A549 (cell line): ENCODE measurements at regions not wholly inside any gene's neighbourhood (a gene's known extent, or its start where the extent isn't known, plus 50 kb on each side); places are given as distances from the start of the nearest gene placed in this dataset.

Source experiments
- ATAC-seq, 2 experiments: fragments of 200-7000 bp in 1 of 2; fragments of >200 bp in 1 of 2; cut with Nextera tagmentation in 1 of 2; cut with Tn5 transposase in 1 of 2; 3 replicates each; pipeline versions ENCODE4 v1.8.0 to v1.9.1; 2018 to 2020; ENCODE audit warnings: mild to moderate bottlenecking in 1 of 2, moderate library complexity in 1 of 2
- CTCF ChIA-PET: fragments of 300-600 bp; sonication (Branson Sonifier 250); formaldehyde crosslinking; extraction: SDS; loops from one replicate; lab custom pipeline; 2021; ENCODE audit warnings: antibody characterized with exemption, inconsistent platforms; lab: Yijun Ruan, JAX
- POLR2A ChIA-PET: fragments of 350-600 bp; formaldehyde crosslinking; extraction: SDS; loops from one replicate; lab custom pipeline; 2021; ENCODE audit warnings: antibody characterized with exemption, inconsistent platforms; lab: Yijun Ruan, JAX
- DNase-seq, 2 experiments: peaks; one replicate each; pipeline versions ENCODE4 v3.0.0 to v3.0.0-alpha.2; 2011 to 2016; ENCODE audit warnings: low read depth in 1 of 2, low spot score in 1 of 2
- FAIRE-seq: peaks from 2 replicates; lab custom pipeline; 2011; peaks lifted over from hg19 to GRCh38; lab: Jason Lieb, UNC
- H3K27ac ChIP-seq, 2 experiments: fragments of >200 bp; sonication (Bioruptor Twin); formaldehyde crosslinking; 3 replicates each; pipeline ENCODE4 v1.5.1; 2016 to 2017
- H3K4me1 ChIP-seq: fragments of >200 bp; sonication (Bioruptor Twin); formaldehyde crosslinking; 3 replicates; pipeline ENCODE4 v1.6.1; 2016
- H3K4me2 ChIP-seq: fragments of >200 bp; sonication (Bioruptor Twin); formaldehyde crosslinking; 3 replicates; pipeline ENCODE4 v1.6.1; 2016
- H3K4me3 ChIP-seq: fragments of >200 bp; sonication (Bioruptor Twin); formaldehyde crosslinking; 3 replicates; pipeline ENCODE4 v1.5.1; 2016
- H3K9me3 ChIP-seq: fragments of >200 bp; sonication (Bioruptor Twin); formaldehyde crosslinking; 3 replicates; pipeline ENCODE4 v1.6.1; 2016
- BHLHE40 ChIP-seq: IDR thresholded peaks from 2 replicates; pipeline ENCODE4 v1.6.1; 2012; ENCODE audit warnings: low read depth, low read length, inconsistent platforms
- CBX2 ChIP-seq: fragments of 200-600 bp; sonication (generic); IDR thresholded peaks from 2 replicates; pipeline ENCODE4 v1.6.1; 2016; ENCODE audit warnings: low read depth, mild to moderate bottlenecking, borderline replicate concordance
- CBX8 ChIP-seq: fragments of 200-600 bp; sonication (generic); IDR thresholded peaks from 2 replicates; pipeline ENCODE4 v1.6.1; 2016
- CHD2 ChIP-seq: fragments of 150-350 bp; IDR thresholded peaks from 2 replicates; pipeline ENCODE4 v1.6.1; 2014; ENCODE audit warnings: low read length; ENCODE audit not compliant: partially characterized antibody
- CHD4 ChIP-seq: fragments of 200-600 bp; sonication (generic); IDR thresholded peaks from 2 replicates; pipeline ENCODE4 v1.6.1; 2016; ENCODE audit warnings: antibody characterized with exemption, mild to moderate bottlenecking, borderline replicate concordance
- E2F6 ChIP-seq: IDR thresholded peaks from 2 replicates; pipeline ENCODE4 v1.6.1; 2012; ENCODE audit warnings: low read depth, borderline replicate concordance
- EHMT2 ChIP-seq: fragments of 200-600 bp; sonication (generic); IDR thresholded peaks from 2 replicates; pipeline ENCODE4 v1.6.1; 2016; ENCODE audit warnings: antibody characterized with exemption, low read depth, mild to moderate bottlenecking, moderate library complexity
- ELK1 ChIP-seq: fragments of 150-350 bp; IDR thresholded peaks from 2 replicates; pipeline ENCODE4 v1.6.1; 2014; ENCODE audit warnings: low read depth, mild to moderate bottlenecking, low read length
- FOSB ChIP-seq: fragments of 250-450 bp; sonication (Bioruptor Pico); IDR thresholded peaks from 2 replicates; pipeline ENCODE4 v1.5.0; 2020; ENCODE audit warnings: mild to moderate bottlenecking, moderate library complexity
- FOSL2 ChIP-seq, 2 experiments: fragments of 450-650 bp in 1 of 2; fragments of >200 bp in 1 of 2; sonication (Bioruptor Twin) in 1 of 2; formaldehyde crosslinking; IDR thresholded peaks; 2 replicates each; pipeline versions ENCODE4 v1.5.0 to v1.6.1; 2016 to 2020; ENCODE audit warnings: mild to moderate bottlenecking in 1 of 2, moderate library complexity in 1 of 2
- GATA3 ChIP-seq: IDR thresholded peaks from 2 replicates; pipeline ENCODE4 v1.6.1; 2012; ENCODE audit warnings: borderline replicate concordance
- HES2 ChIP-seq: fragments of >200 bp; sonication (Bioruptor Twin); formaldehyde crosslinking; IDR thresholded peaks from 2 replicates; pipeline ENCODE4 v1.6.1; 2016
- HEYL ChIP-seq: fragments of 250-450 bp; sonication (Bioruptor Pico); IDR thresholded peaks from 2 replicates; pipeline ENCODE4 v1.8.0; 2021; ENCODE audit warnings: mild to moderate bottlenecking, moderate library complexity
- HOXA7 ChIP-seq: fragments of 250-450 bp; sonication (Bioruptor Pico); IDR thresholded peaks from 2 replicates; pipeline ENCODE4 v1.5.0; 2020; ENCODE audit warnings: mild to moderate bottlenecking, moderate library complexity
- KDM1A ChIP-seq: fragments of 200-600 bp; sonication (generic); IDR thresholded peaks from 2 replicates; pipeline ENCODE4 v1.6.1; 2016; ENCODE audit warnings: low read depth, mild to moderate bottlenecking
- KDM5A ChIP-seq: fragments of 200-600 bp; sonication (generic); IDR thresholded peaks from 2 replicates; pipeline ENCODE4 v1.6.1; 2016; ENCODE audit warnings: antibody characterized with exemption, mild to moderate bottlenecking
- MAFK ChIP-seq: fragments of 450-650 bp; IDR thresholded peaks from 2 replicates; pipeline ENCODE4 v1.6.1; 2014; ENCODE audit not compliant: partially characterized antibody
- NFE2L2 ChIP-seq: fragments of 150-350 bp; conservative IDR thresholded peaks from 2 replicates; pipeline ENCODE4 v1.6.1; 2014; ENCODE audit warnings: low read length
- NR3C1 ChIP-seq: fragments of >200 bp; sonication (Bioruptor Twin); formaldehyde crosslinking; IDR thresholded peaks from 3 replicates; pipeline ENCODE4 v1.6.1; 2017
- RAD21 ChIP-seq, 2 experiments: fragments of >200 bp in 1 of 2; sonication (Bioruptor Twin) in 1 of 2; formaldehyde crosslinking in 1 of 2; IDR thresholded peaks in 1 of 2; conservative IDR thresholded peaks in 1 of 2; 2 replicates in 1 of 2; 3 replicates in 1 of 2; pipeline ENCODE4 v1.6.1; 2012 to 2018; ENCODE audit warnings: inconsistent platforms in 1 of 2
- RARB ChIP-seq: fragments of 250-450 bp; sonication (Bioruptor Pico); IDR thresholded peaks from 2 replicates; pipeline ENCODE4 v1.8.0; 2021; ENCODE audit warnings: mild to moderate bottlenecking, moderate library complexity
- RFX5 ChIP-seq: fragments of 450-650 bp; IDR thresholded peaks from 2 replicates; pipeline ENCODE4 v1.7.1; 2014; ENCODE audit warnings: antibody characterized with exemption, mild to moderate bottlenecking, moderate library complexity
- SMC3 ChIP-seq: fragments of >200 bp; sonication (Bioruptor Twin); formaldehyde crosslinking; IDR thresholded peaks from 3 replicates; pipeline ENCODE4 v1.6.1; 2018; ENCODE audit warnings: inconsistent platforms
- SREBF2 ChIP-seq: fragments of 450-650 bp; IDR thresholded peaks from 2 replicates; pipeline ENCODE4 v1.6.1; 2014; ENCODE audit warnings: mild to moderate bottlenecking, moderate library complexity
- ZC3H11A ChIP-seq: fragments of 450-650 bp; IDR thresholded peaks from 2 replicates; pipeline ENCODE4 v1.6.1; 2014; ENCODE audit warnings: antibody characterized with exemption, mild to moderate bottlenecking
- ZFP36 ChIP-seq: fragments of 450-650 bp; IDR thresholded peaks from 2 replicates; pipeline ENCODE4 v1.6.1; 2014; ENCODE audit warnings: borderline replicate concordance; ENCODE audit not compliant: partially characterized antibody
- ZNF302 ChIP-seq: fragments of 250-450 bp; sonication (Bioruptor Pico); IDR thresholded peaks from 2 replicates; pipeline ENCODE4 v1.9.0; 2021; ENCODE audit warnings: inconsistent platforms, mild to moderate bottlenecking, moderate library complexity
- WGBS: methylation state at CpG from one replicate; pipeline ENCODE4 v1.1.6; 2017; ENCODE audit errors: missing lambda C conversion rate; 5-methylcytosine and 5-hydroxymethylcytosine counted together

GRCh38 chr22:49592780-49593501 is 234.7 kb downstream of the BRD1 start:
- ATAC-seq: no peak

GRCh38 chr22:49590851-49591445 is 236.7 kb downstream of the BRD1 start:
- DNase-seq (no peak), ATAC-seq (no peak), FAIRE-seq (no peak)
- ChIA-PET POLR2A (no interaction called here), CTCF (no interaction called here)
- H3K9me3 ChIP-seq: no peaks in the 10 kb centered on the region
- H3K4me2 ChIP-seq: no peak overlapping the region
- no peak overlapping the region for H3K4me3 ChIP-seq
- H3K27ac ChIP-seq: no peak overlapping the region
- TF ChIP-seq BHLHE40 (no peak), RARB (CRISPR knock-in tag) (no peak), GATA3 (no peak), MAFK (no peak), EHMT2 (no peak), HES2 (no peak), CHD4 (no peak), FOSB (CRISPR knock-in tag) (no peak), HOXA7 (CRISPR knock-in tag) (no peak), CBX2 (no peak), ZFP36 (no peak), ELK1 (no peak), FOSL2 (IDR thresholded peaks at IDR 0.05) (no peak), FOSL2 (CRISPR knock-in tag; IDR thresholded peaks at IDR 0.05) (no peak), SREBF2 (no peak), KDM1A (no peak), HEYL (CRISPR knock-in tag) (no peak), CHD2 (no peak)
- no peaks in the 10 kb centered on the region for H3K4me1 ChIP-seq
- 35% methylated on average over 9 of the region's 17 CpGs for WGBS

More at GRCh38 chr22:49592780-49593501, 234.7 kb downstream of the BRD1 start:
- H3K4me2 ChIP-seq: no peak overlapping the region
- H3K4me1 ChIP-seq: no peaks in the 10 kb centered on the region
- CTCF ChIA-PET: interaction anchor here (1.1 kb wide), 1 partner anchor 159 kb away, joined by 3 read pairs; no protein-coding TSS in a partner anchor
- DNase-seq (no peak), FAIRE-seq (no peak)
- H3K27ac ChIP-seq: no peak overlapping the region
- 26% methylated on average over 7 of the region's 12 CpGs for WGBS
- no peaks in the 10 kb centered on the region for H3K9me3 ChIP-seq
- TF ChIP-seq RAD21 (conservative IDR thresholded peaks at IDR 0.05 in 1 of 2, IDR thresholded peaks at IDR 0.05 in 1 of 2): no peak
- no peak for TF ChIP-seq NFE2L2
- no peak for TF ChIP-seq ELK1
- no peak for TF ChIP-seq SMC3
- no peak for TF ChIP-seq MAFK
- TF ChIP-seq CBX2: no peak
- no peak for TF ChIP-seq ZFP36
- no peak for TF ChIP-seq RARB (CRISPR knock-in tag)
- TF ChIP-seq RFX5: no peak
- TF ChIP-seq ZNF302 (CRISPR knock-in tag): no peak
- TF ChIP-seq KDM5A: no peak
- TF ChIP-seq FOSB (CRISPR knock-in tag): no peak
- TF ChIP-seq CBX8: no peak
- TF ChIP-seq ZC3H11A: no peak
- no peak for TF ChIP-seq NR3C1
- TF ChIP-seq E2F6: no peak
- no peak for TF ChIP-seq CHD2
- POLR2A ChIA-PET: no interaction called here
- no peak overlapping the region for H3K4me3 ChIP-seq
